Stimulated activated memory B cell treated with anti-CD40 and anti-IgM and Interleukin-4, amounts not matched to agents 10 μg/mL and 1 μg/mL and 100 μg/mL, for 72 hours (primary cell): ENCODE measurements at regions not wholly inside any gene's neighbourhood (a gene's known extent, or its start where the extent isn't known, plus 50 kb on each side); places are given as distances from the start of the nearest gene placed in this dataset.

Experiments used
- ATAC-seq: fragments of 150-1000 bp; cut with Tn5 transposase; 2 replicates; pipeline ENCODE4 v1.10.0; 2021
- H3K27ac Mint-ChIP-seq: one replicate; pipeline ENCODE4 v1.8.0; 2022; ENCODE audit warnings: mild to moderate bottlenecking, mixed read lengths
- H3K27me3 Mint-ChIP-seq: one replicate; pipeline ENCODE4 v1.8.0; 2022; ENCODE audit warnings: mixed read lengths
- H3K36me3 Mint-ChIP-seq: one replicate; pipeline ENCODE4 v1.8.0; 2022; ENCODE audit warnings: mixed read lengths
- H3K4me1 Mint-ChIP-seq: one replicate; pipeline ENCODE4 v1.8.0; 2022; ENCODE audit warnings: mixed read lengths
- H3K4me3 Mint-ChIP-seq: one replicate; pipeline ENCODE4 v1.8.0; 2022; ENCODE audit warnings: mild to moderate bottlenecking, moderate library complexity, mixed read lengths
- H3K9me3 Mint-ChIP-seq: one replicate; pipeline ENCODE4 v1.8.0; 2022; ENCODE audit warnings: mixed read lengths

DNA sequence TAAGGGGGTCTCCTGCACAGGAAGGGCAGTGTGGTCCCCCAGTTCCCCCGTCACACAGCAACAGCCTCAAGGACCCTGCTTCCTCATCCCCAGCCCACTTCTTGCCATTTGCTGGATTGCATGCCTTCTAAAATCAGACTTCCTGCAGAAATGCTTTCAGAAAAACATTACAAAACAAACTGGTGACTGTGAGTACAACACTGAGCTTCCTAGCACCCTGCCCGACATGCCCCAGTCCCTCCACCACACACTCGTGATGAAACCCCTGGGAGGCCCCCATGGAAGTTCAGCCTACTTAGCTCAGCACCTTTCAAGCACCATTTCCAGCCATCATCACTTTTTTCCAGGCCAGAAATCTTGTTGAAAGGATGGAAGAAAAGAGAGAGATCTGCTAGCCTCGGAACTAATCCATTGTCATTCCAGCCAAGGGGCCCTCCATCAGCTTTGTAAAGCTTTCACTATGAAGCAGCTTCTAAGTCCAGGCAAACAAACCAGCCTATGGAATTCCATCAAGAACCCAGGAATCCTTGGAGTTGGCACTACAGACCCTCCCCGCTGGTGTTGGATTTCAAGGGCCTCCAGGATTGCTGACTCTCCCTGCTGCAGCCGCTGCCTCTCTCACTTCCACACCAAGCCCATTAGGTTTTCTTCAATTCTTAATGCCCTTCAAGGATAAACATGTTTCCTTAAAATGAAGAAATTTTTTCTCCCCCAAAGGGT is 114.6 kb downstream of the C5orf15 start:
- Mint-ChIP-seq H3K9me3 (no peaks in the 10 kb centered on the region), H3K36me3 (no peaks in the 10 kb centered on the region), H3K4me1 (peaks cover 14% of the 10 kb centered on the region), H3K4me3 (no peak overlapping the region), H3K27ac (no peak overlapping the region), H3K27me3 (peaks cover 23% of the 10 kb centered on the region)
- no peak for ATAC-seq

DNA sequence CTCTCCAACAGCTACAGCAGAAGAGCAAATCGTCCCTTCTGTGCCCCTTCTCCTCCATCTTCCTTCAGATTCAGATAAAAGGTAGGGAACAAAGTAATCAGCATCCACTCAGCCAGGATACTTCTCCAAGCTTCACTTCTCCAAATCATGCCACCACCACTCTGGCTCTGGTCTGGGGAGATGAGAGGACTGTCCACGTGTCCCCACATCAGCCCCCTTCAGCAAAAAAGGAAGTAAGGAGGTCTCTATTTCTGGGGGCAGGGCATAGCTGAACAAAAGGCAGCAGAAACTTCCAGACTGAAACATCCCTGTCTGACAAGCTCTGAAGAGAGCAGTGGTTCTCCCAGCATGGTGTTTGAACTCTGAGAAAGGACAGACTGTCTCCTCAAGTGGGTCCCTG is 116.9 kb downstream of the C5orf15 start:
- Mint-ChIP-seq H3K9me3 (no peaks in the 10 kb centered on the region), H3K27ac (no peak overlapping the region), H3K36me3 (no peaks in the 10 kb centered on the region), H3K4me1 (peaks cover 33% of the 10 kb centered on the region), H3K27me3 (peaks cover 37% of the 10 kb centered on the region), H3K4me3 (no peak overlapping the region)
- ATAC-seq, result no peak

DNA sequence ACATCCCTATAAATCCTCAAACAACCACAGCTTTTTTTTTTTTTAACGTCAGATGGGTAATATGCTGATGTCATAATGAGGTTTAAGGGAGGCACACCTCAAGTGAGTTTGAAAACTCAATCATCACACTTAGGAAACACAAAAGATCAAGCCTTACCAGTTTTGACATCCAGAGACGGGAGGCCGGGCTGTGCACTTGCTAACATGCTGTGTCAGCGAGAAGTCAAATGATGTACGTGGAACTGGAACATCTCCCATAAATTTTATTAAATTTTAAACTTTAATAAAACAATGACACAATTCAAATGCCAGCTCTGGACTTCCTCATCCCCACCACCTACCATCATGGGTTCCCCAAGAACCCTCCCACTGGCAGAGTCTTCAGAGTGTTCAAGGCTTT is 117.6 kb downstream of the C5orf15 start:
- Mint-ChIP-seq H3K27me3 (peaks cover 37% of the 10 kb centered on the region), H3K4me1 (peaks cover 40% of the 10 kb centered on the region), H3K36me3 (no peaks in the 10 kb centered on the region), H3K9me3 (no peaks in the 10 kb centered on the region), H3K27ac (no peak overlapping the region), H3K4me3 (no peak overlapping the region)
- no peak for ATAC-seq

DNA sequence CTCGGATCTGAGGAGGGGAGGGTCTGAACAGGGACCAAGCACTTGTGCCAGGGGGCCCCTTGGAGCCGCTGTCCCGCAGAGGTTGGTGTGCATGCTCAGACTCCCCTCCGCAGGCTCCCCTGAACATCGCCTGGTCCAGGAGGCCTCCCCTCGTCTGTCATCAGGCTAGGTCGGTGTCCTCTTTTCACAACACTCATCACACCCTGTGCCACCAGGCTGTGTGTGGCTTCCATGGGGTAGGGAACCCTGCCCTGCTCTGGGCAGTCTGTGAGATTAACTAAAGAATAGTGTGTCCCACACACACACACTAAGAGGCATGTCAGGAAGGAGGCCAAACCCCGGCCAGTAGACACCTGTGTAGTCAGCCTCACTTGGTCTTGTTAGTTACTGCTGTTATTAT is 119.3 kb downstream of the C5orf15 start:
- H3K27ac Mint-ChIP-seq, result no peak overlapping the region
- H3K4me3 Mint-ChIP-seq, result no peak overlapping the region
- no peaks in the 10 kb centered on the region for H3K9me3 Mint-ChIP-seq
- peaks cover 40% of the 10 kb centered on the region for H3K4me1 Mint-ChIP-seq
- no peaks in the 10 kb centered on the region for H3K36me3 Mint-ChIP-seq
- peaks cover 23% of the 10 kb centered on the region for H3K27me3 Mint-ChIP-seq
- ATAC-seq, result no peak

DNA sequence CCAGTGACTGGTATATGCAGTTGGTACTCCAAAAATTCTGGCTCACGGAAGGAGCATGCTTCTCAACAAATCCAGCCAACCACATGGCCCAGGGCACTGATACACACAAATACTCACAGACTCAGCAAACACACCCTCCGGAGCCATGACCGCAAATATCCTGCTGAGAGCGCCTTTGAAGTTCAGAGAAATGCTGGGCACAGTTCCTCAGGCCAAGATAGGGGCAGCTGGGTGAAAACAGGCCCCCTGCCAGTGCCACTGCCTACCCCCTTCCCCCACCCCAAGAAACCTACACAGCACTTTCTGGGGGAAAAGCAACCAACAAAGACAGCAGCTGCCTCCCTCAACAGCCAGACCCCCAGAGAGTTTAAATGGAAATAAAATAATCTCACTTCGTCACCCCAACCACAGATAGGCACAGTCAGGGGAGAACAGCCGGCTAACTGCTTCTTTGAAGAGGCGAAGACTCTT is 120.0 kb downstream of the C5orf15 start:
- no peak for ATAC-seq
- Mint-ChIP-seq H3K4me3 (no peak overlapping the region), H3K27me3 (peaks cover 16% of the 10 kb centered on the region)

DNA sequence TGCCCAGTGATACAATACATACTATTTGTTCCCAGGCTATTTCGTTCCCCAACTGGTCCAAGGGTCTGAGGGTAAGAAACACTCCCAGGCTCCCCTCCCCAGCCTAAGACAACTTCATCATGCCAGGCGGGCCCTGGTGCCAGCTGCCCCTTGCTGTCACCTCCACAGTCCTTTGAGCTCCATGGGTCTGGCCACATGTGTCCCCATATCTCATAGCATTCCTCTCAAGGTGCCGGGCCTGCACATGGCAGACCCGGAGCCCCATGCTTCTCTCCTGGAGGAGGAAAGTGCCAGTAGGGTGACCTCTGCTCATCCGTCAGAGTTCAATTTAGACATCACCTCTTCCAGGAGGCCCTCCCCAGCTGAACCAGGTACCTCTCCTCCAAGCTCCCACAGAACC is 120.5 kb downstream of the C5orf15 start:
- peaks cover 14% of the 10 kb centered on the region for H3K27me3 Mint-ChIP-seq
- H3K27ac Mint-ChIP-seq, result peak overlapping the region; percentile 66

More for the DNA sequence above, 120.0 kb downstream of the C5orf15 start:
- no peaks in the 10 kb centered on the region for H3K36me3 Mint-ChIP-seq
- H3K27ac Mint-ChIP-seq, result peak overlapping the region; percentile 66
- H3K4me1 Mint-ChIP-seq, result peaks cover 36% of the 10 kb centered on the region
- no peaks in the 10 kb centered on the region for H3K9me3 Mint-ChIP-seq

DNA sequence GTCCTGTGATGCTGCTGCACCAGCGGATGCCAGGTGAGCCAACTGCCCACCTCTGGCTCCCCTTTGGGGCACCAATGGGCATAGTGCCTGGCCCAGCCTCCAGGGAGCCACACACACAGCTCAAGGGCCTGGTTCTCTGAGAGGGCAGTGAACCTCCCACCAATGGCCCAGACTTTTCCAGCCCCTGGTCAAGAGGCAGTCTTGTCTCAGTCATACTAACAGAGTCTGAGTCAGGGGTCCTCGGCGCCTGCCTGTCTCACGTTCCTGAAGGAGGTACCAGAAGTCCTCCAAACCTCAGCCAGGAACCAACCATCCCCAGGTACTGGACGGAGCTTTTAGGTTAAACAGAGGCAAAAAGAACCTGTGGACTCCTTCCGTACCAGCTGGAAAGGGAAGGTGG is 121.1 kb downstream of the C5orf15 start:
- H3K27ac Mint-ChIP-seq, result peak overlapping the region; percentile 66
- no peak for ATAC-seq
- no peaks in the 10 kb centered on the region for H3K36me3 Mint-ChIP-seq
- H3K9me3 Mint-ChIP-seq, result no peaks in the 10 kb centered on the region
- peaks cover 36% of the 10 kb centered on the region for H3K4me1 Mint-ChIP-seq
- H3K4me3 Mint-ChIP-seq, result no peak overlapping the region
- peaks cover 14% of the 10 kb centered on the region for H3K27me3 Mint-ChIP-seq

More for the DNA sequence above, 120.5 kb downstream of the C5orf15 start:
- ATAC-seq, result no peak
- H3K4me3 Mint-ChIP-seq, result no peak overlapping the region
- H3K4me1 Mint-ChIP-seq, result peaks cover 36% of the 10 kb centered on the region
- H3K9me3 Mint-ChIP-seq, result no peaks in the 10 kb centered on the region
- H3K36me3 Mint-ChIP-seq, result no peaks in the 10 kb centered on the region

DNA sequence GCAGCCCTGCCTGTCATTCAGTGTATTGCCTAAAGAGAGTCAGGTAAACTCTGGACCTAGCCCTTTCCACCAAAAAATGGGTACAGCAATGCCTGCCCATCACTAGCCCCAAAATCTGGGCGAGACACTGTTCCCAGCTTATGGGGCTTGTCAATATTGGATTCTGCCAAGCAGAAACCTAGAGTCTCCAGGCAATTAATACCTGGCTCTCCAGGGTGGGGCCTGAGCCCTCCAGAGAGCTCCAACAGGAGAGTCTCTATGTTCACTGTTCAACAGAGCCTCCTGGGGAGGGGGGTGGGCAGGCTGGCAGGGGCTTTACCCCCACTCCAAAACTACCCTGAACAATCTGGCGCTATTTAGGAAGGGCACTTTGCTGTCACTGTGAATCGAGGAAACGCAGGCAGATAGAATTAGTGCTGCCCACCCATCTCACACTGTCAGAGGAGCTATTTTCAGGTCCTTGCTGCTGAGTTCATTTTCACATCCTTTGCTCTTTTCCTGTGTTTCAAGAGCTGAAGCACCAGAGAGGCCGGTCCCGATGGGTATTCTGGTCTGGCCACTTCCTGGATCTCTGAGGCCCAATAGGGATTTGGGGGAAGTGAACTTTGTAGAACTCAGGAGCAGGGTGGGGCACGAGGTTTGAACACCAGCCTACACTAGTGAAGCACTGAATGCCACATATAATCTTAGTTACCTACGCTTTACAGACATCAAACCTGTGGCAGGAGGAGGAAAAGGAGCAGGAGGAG is 121.8 kb downstream of the C5orf15 start:
- peak; percentile 25 for ATAC-seq
- Mint-ChIP-seq H3K4me1 (peaks cover 29% of the 10 kb centered on the region), H3K36me3 (no peaks in the 10 kb centered on the region), H3K4me3 (no peak overlapping the region), H3K27ac (peak overlapping the region; percentile 66), H3K9me3 (no peaks in the 10 kb centered on the region), H3K27me3 (peaks cover 14% of the 10 kb centered on the region)

DNA sequence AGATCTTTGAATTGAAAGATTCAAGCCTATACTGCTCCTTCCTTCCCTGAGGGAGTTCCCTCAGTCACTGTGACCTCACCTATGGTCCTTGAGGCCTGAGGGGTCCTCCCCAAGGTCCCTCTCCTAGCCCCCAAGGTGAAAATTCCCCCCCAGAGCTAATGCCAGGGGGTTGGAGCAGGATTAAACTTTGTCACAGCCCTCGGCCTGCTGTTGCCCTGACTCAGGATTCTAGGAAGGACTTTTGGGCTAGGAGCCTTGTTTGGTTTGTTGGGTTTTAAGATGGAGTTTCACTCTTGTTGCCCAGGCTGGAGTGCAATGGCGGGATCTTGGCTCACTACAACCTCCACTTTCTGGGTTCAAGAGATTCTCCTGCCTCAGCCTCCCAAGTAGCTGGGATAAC is 123.2 kb downstream of the C5orf15 start:
- Mint-ChIP-seq H3K4me1 (peaks cover 27% of the 10 kb centered on the region), H3K9me3 (no peaks in the 10 kb centered on the region), H3K4me3 (no peak overlapping the region), H3K36me3 (no peaks in the 10 kb centered on the region), H3K27me3 (peaks cover 14% of the 10 kb centered on the region), H3K27ac (no peak overlapping the region)
- no peak for ATAC-seq

DNA sequence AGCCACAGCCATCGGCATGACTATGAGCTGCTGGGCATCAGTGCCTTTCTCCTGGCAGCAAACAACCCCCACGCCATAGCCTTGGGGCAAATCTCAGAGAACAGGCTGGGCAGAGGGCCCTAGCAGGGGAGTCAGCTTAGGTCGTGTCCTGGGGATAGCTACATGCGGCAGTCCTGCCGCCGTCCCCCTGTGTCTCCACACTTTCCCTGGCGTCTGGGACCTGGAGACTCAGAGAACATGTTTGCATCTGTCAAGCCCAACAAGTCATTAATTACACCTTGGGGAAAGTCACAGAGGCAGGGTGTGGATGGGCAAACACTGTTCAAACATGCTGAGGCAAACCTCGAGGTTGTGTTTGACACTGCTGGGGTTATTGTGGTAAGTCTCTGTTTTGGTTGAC is 123.6 kb downstream of the C5orf15 start:
- peaks cover 27% of the 10 kb centered on the region for H3K4me1 Mint-ChIP-seq
- H3K27me3 Mint-ChIP-seq, result peaks cover 14% of the 10 kb centered on the region
- no peak overlapping the region for H3K4me3 Mint-ChIP-seq
- no peaks in the 10 kb centered on the region for H3K9me3 Mint-ChIP-seq
- no peak overlapping the region for H3K27ac Mint-ChIP-seq
- no peak for ATAC-seq
- H3K36me3 Mint-ChIP-seq, result no peaks in the 10 kb centered on the region

DNA sequence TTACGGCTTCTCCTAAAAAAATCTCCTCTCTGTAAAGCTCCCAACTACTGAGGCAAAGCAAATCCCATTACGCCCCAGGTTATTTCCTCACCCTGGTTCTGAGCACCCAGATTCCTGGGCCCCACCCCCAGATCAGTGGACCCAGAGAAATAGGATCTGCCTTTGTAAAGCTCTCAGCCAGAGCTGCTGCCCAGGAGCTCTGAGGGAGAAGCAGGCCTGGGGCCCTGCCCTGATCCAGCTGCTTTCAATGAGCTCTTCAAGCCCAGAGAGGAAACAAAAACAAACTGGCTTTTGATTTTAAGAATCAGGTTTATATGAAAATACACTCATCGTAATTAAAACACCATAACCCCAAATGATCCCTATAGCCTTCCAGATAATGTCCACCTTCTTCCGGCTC is 124.5 kb downstream of the C5orf15 start:
- H3K36me3 Mint-ChIP-seq, result no peaks in the 10 kb centered on the region
- H3K27ac Mint-ChIP-seq, result no peak overlapping the region
- peaks cover 27% of the 10 kb centered on the region for H3K4me1 Mint-ChIP-seq
- no peaks in the 10 kb centered on the region for H3K9me3 Mint-ChIP-seq
- no peak overlapping the region for H3K4me3 Mint-ChIP-seq
- peaks cover 14% of the 10 kb centered on the region for H3K27me3 Mint-ChIP-seq
- no peak for ATAC-seq

DNA sequence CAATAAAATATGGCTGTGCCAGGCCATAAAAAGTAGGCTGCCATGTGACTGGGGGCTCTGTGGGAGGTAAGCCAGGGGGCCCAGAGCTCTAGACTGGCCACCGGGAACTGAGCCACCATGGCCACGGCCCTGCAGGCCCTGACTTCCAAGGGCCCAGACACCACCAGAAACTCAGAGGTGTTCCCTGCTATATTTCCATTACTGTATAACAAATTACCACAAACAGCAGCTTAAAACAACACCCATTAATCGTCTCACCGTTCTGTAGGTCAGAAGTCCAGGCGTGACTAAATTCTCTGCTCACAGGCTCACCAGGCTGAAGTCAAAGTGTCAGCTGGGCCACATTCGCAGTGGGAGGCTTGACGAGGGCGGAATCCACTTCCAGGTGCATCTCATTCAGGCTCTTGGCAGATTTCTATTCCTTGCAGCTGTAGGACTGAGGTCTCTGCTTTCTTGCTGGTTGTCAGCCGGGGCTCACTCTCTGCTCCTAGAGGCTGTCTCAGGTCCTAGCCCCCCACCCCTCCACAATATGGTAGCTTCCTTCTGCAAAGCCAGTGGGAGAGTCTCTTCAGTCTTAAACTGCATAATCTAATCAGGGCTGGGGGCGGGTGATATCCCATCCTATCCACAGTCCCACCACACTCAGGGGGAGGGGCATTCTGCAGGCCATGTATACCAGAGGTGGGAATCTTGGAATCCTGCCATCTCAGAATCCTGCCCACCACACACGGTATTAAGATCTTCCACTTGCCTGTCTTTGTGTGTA is 125.4 kb downstream of the C5orf15 start:
- Mint-ChIP-seq H3K4me3 (no peak overlapping the region), H3K27me3 (peaks cover 8% of the 10 kb centered on the region), H3K27ac (no peak overlapping the region), H3K9me3 (no peaks in the 10 kb centered on the region), H3K4me1 (peaks cover 22% of the 10 kb centered on the region), H3K36me3 (no peaks in the 10 kb centered on the region)
- no peak for ATAC-seq

DNA sequence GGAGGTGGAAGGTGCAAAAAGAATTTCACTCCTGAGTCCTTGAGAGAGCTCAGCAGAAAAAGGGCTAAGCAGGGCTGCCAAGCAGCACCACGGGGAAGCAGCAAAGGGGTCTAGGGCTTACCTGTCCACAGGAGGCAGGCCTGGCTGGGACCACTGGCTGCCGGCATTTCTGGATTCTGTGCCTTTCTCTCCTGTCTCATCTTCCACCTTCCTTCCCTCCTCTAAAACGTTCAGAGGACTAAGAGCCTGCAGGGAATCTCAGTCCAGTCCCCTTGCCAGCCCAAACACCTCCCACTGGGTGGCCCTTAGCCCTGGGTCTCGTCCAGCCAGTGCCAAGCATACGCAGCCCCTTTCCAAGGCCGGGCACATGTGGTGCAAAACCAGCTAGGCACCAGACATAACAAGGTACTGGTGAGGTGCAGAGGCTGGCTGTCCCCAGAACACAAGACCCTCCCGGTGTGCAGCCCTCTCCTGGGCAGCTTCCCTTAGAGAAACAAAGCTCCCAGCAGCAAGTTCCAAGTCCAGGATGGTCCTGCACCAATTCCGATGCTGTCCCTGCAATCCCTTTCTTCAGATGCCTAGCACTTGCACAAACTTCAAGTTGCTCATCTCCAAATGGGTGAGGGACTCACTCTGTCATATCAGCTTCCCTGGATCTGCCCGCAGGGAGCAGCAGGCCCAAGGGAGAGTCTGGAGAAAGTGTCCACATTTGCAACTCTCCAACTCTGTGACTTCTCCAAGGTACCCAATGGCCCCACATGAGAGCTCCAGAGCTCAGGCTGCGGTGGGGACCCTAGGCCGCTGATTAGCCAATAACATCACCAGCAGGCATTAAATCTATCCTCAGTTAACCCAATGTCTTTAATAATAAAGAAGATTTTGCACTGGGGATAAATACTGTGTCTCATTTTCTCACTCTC is 126.3 kb downstream of the C5orf15 start:
- Mint-ChIP-seq H3K9me3 (peaks cover under 1% of the 10 kb centered on the region), H3K27ac (no peak overlapping the region), H3K4me3 (no peak overlapping the region), H3K4me1 (peaks cover 13% of the 10 kb centered on the region), H3K27me3 (peaks cover 3% of the 10 kb centered on the region), H3K36me3 (no peaks in the 10 kb centered on the region)
- no peak for ATAC-seq

DNA sequence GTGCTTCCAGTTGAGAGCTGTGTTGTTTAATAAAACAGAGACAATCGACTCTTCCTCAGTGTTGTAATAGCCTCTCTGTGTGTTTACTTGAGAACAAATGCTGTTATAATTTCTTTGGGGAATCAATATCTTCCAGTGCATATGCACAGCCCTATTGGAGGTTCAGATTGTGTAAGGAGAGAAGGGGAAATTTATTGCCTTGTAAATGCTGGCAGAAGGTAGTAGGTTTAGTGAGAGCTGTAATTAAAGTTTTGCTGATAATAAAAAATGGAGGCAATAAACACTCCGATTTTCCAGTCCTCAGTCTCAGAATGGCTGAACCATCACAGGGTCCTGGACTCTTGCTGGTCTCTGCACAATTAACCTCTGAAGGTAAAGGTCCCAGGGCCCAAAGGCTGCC is 128.3 kb downstream of the C5orf15 start:
- Mint-ChIP-seq H3K36me3 (peaks cover 8% of the 10 kb centered on the region), H3K27me3 (peaks cover 14% of the 10 kb centered on the region), H3K4me3 (no peak overlapping the region), H3K27ac (no peak overlapping the region), H3K9me3 (peaks cover 9% of the 10 kb centered on the region), H3K4me1 (no peaks in the 10 kb centered on the region)
- no peak for ATAC-seq
